Naive thymus-derived CD8-positive, alpha-beta T cell (primary cell): ENCODE measurements at regions not wholly inside any gene's neighbourhood (a gene's known extent, or its start where the extent isn't known, plus 50 kb on each side); places are given as distances from the start of the nearest gene placed in this dataset.

Source experiments
- ATAC-seq, 2 donors: fragments of 150-1000 bp; cut with Tn5 transposase in 1 of 2; sonication (Bioruptor Pico), chemical (Tn5 transposase) in 1 of 2; 1 replicate in 1 of 2; 2 replicates in 1 of 2; pipeline ENCODE4 v1.10.0; 2021; ENCODE audit warnings: mild to moderate bottlenecking in 2 of 2, moderate library complexity in 2 of 2
- POLR2A ChIA-PET: fragments of 350-600 bp; sonication (Branson Sonifier 250); formaldehyde crosslinking; loops from one replicate; lab custom pipeline; 2021; ENCODE audit warnings: antibody characterized with exemption; lab: Charles Lee
- DNase-seq, 10 donors: peaks; one replicate each; pipeline versions ENCODE4 v3.0.0 to v3.0.0-alpha.2; 2020 to 2022
- H3K27ac Mint-ChIP-seq, 10 donors: one replicate each; pipeline ENCODE4 v1.8.0; 2020 to 2022; ENCODE audit warnings: mild to moderate bottlenecking in 10 of 10, mixed read lengths in 10 of 10, moderate library complexity in 4 of 10, inconsistent platforms in 1 of 10
- H3K27me3 Mint-ChIP-seq, 5 donors: one replicate each; pipeline ENCODE4 v1.8.0; 2021 to 2022; ENCODE audit warnings: mixed read lengths in 5 of 5
- H3K36me3 Mint-ChIP-seq, 3 donors: one replicate each; pipeline ENCODE4 v1.8.0; 2020 to 2022; ENCODE audit warnings: mixed read lengths in 3 of 3, mild to moderate bottlenecking in 2 of 3, inconsistent platforms in 1 of 3
- H3K4me1 Mint-ChIP-seq, 4 donors: one replicate each; pipeline ENCODE4 v1.8.0; 2021 to 2022; ENCODE audit warnings: mixed read lengths in 4 of 4
- H3K4me3 Mint-ChIP-seq, 10 donors: one replicate each; pipeline ENCODE4 v1.8.0; 2020 to 2022; ENCODE audit warnings: mild to moderate bottlenecking in 10 of 10, mixed read lengths in 10 of 10, moderate library complexity in 6 of 10, inconsistent platforms in 1 of 10
- H3K9me3 Mint-ChIP-seq, 9 donors: one replicate each; pipeline ENCODE4 v1.8.0; 2020 to 2022; ENCODE audit warnings: mixed read lengths in 9 of 9, mild to moderate bottlenecking in 3 of 9, inconsistent platforms in 1 of 9, moderate library complexity in 1 of 9

DNA sequence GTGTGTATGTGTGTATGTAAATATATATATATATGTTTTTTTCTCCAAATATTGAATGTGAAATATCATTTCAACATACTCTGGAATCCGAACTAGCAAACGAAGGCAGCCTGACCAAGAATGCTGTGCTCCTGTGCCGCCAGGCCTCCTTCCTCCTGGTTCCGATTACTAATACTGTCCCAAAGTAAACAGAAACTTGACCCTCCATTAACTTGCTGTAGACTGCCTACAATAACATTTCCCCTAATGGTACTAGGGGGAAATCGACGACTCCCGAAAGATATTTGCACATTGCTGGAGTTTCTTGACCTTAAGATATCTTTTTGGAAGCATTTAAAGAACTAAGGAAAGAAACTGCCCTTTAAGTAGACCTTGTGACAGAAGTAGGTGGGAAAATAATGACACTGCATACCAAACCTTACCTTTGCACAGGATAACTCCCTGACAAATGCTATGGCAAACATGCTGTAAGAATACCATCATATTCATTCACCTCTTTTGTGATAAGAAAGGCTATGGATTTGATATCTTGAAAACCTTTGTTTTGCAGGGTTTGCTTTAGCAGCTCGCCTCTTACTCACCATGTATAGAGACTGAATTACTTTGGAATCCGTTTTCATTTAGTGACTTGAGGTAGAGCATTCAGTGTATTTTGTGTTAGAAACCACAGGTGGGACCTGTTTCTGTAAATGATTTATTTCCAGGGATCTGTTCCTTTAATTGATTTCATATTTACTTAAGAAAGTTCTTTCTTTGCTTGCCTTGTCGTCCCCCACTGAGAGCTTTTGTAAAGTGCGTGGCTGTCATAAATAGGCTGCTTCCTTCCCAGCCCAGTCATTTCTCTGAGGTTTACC, 80.1 kb downstream of the KLF5 start:
- no peak for DNase-seq
- no peak for ATAC-seq
- H3K36me3 Mint-ChIP-seq = no peaks in the 10 kb centered on the region
- H3K27ac Mint-ChIP-seq = no peak overlapping the region
- POLR2A ChIA-PET = no interaction called here
- H3K4me1 Mint-ChIP-seq = no peaks in the 10 kb centered on the region
- no peaks in the 10 kb centered on the region for H3K9me3 Mint-ChIP-seq
- no peak overlapping the region for H3K4me3 Mint-ChIP-seq
- peaks cover 0 to 10% (median 1%) of the 10 kb centered on the region in 5 donors for H3K27me3 Mint-ChIP-seq

- Mint-ChIP-seq H3K27me3 (peaks cover 0 to 10% (median 2%) of the 10 kb centered on the region in 5 donors), H3K36me3 (no peaks in the 10 kb centered on the region), H3K4me1 (no peaks in the 10 kb centered on the region), H3K4me3 (no peak overlapping the region), H3K27ac (no peak overlapping the region), H3K9me3 (no peaks in the 10 kb centered on the region)
- DNase-seq (no peak), ATAC-seq (no peak)
- POLR2A ChIA-PET = no interaction called here
Observed at GRCh38 chr13:73138276-73138637, 79.5 kb downstream of the KLF5 start.

DNA sequence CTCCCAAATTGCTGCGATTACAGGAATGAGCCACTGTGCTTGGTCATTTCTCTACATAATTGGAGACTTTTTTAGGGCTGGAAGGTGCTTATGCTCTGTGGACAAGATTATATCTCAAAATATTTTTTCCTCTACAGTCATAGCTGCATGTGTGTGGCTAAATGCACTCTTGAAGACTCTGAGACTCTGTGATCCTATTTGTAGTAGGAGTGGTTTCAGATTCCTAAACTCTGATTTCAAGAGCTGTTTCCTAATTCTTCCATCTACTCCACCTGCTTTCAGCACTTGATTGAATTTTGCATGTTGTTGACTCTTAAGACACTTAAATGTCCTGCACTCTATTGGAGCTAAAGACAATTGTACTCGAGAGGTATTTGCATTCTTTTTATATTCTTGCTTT, 78.0 kb downstream of the KLF5 start:
- peaks cover 0 to 2% (median 0%) of the 10 kb centered on the region in 5 donors for H3K27me3 Mint-ChIP-seq
- ATAC-seq (no peak), DNase-seq (no peak)
- no peak overlapping the region for H3K27ac Mint-ChIP-seq
- no peaks in the 10 kb centered on the region for H3K4me1 Mint-ChIP-seq
- no peaks in the 10 kb centered on the region for H3K36me3 Mint-ChIP-seq
- H3K9me3 Mint-ChIP-seq = no peaks in the 10 kb centered on the region
- POLR2A ChIA-PET = no interaction called here
- no peak overlapping the region for H3K4me3 Mint-ChIP-seq

DNA sequence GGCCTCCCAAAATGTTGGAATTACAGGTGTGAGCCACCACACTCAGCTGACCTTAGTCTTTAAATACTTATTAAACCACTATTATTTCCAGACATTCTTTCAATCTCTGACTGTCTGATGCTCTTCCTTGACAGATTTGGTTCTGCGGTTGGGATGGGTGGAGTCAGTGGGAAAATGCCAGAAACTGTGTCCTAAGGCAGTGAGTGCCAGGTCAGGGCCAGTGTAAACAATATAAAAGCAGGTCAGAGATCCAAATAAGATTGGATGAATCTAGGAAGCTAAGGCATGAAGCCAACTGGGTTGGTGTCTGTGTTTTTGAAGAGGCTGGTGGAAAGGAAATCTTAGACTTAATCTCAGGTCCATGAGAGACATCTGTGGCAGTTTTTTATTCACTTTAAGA, 74.7 kb downstream of the KLF5 start:
- Mint-ChIP-seq H3K27ac (no peak overlapping the region), H3K9me3 (no peaks in the 10 kb centered on the region), H3K27me3 (peaks cover 0 to 3% (median 0%) of the 10 kb centered on the region in 5 donors), H3K4me1 (no peaks in the 10 kb centered on the region), H3K4me3 (no peak overlapping the region), H3K36me3 (no peaks in the 10 kb centered on the region)
- DNase-seq (no peak), ATAC-seq (no peak)
- POLR2A ChIA-PET = no interaction called here

DNA sequence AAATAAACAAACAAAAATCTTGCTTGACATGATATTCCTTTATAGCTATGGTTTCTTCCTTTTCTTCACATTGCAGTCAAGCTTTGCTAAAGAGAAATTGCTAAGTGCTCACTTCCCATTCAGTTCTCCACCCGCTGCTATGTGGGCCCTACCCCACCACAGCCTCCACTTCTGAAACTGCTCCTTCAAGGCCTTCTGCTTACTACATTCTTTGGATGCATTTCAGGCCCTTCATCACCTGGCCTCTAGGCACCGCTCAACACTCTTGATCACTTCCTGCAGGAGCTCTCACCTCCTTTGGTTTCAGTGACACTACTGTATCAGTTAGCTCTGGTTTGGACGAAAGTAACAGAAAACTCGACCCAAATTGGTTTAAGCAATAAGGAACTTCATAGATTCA, 72.4 kb downstream of the KLF5 start:
- no peaks in the 10 kb centered on the region for H3K4me1 Mint-ChIP-seq
- H3K4me3 Mint-ChIP-seq = no peak overlapping the region
- no peak overlapping the region for H3K27ac Mint-ChIP-seq
- DNase-seq = no peak
- no peaks in the 10 kb centered on the region for H3K36me3 Mint-ChIP-seq
- ATAC-seq = no peak
- POLR2A ChIA-PET = no interaction called here
- peaks cover 0 to 3% (median 0%) of the 10 kb centered on the region in 5 donors for H3K27me3 Mint-ChIP-seq
- no peaks in the 10 kb centered on the region for H3K9me3 Mint-ChIP-seq

GRCh38 chr13:73129023-73129422, 70.2 kb downstream of the KLF5 start:
- ATAC-seq (no peak), DNase-seq (no peak)
- POLR2A ChIA-PET = no interaction called here
- Mint-ChIP-seq H3K36me3 (no peaks in the 10 kb centered on the region), H3K27ac (no peak overlapping the region), H3K9me3 (no peaks in the 10 kb centered on the region), H3K27me3 (peaks cover 0 to 3% (median 0%) of the 10 kb centered on the region in 5 donors), H3K4me3 (no peak overlapping the region), H3K4me1 (no peaks in the 10 kb centered on the region)
